Caco-2 (cell line): ENCODE measurements at regions not wholly inside any gene's neighbourhood (a gene's known extent, or its start where the extent isn't known, plus 50 kb on each side); places are given as distances from the start of the nearest gene placed in this dataset.

Experiments used
- BruUV-seq: library from RNA; stranded (reverse); fragments of 400-500 nt; replicated peaks from 2 replicates; lab custom pipeline; 2021; lab: Mats Ljungman, UMichigan
- CTCF ChIA-PET: fragments of 300-600 bp; sonication (Branson Sonifier 250); formaldehyde crosslinking; loops from one replicate; lab custom pipeline; 2022; ENCODE audit warnings: antibody characterized with exemption; lab: Charles Lee
- POLR2A ChIA-PET: fragments of 300-600 bp; sonication (Branson Sonifier 250); formaldehyde crosslinking; loops from one replicate; lab custom pipeline; 2022; ENCODE audit warnings: antibody characterized with exemption; lab: Charles Lee
- DNase-seq, 2 experiments: peaks; one replicate each; pipeline versions ENCODE4 v3.0.0 to v3.0.0-alpha.2; 2020 to 2022
- H3K27me3 ChIP-seq: replicated peaks from 2 replicates; pipeline ENCODE4 v1.6.0; 2011; ENCODE audit warnings: low read length; ENCODE audit not compliant: control insufficient read depth, insufficient read depth
- H3K36me3 ChIP-seq: 2 replicates; pipeline ENCODE4 v1.5.1; 2011; ENCODE audit warnings: low read length; ENCODE audit not compliant: control insufficient read depth, insufficient read depth
- H3K4me1 ChIP-seq: fragments of 250-450 bp; sonication (Bioruptor Pico); 2 replicates; pipeline ENCODE4 v1.5.1; 2020; ENCODE audit warnings: mild to moderate bottlenecking
- H3K4me3 ChIP-seq: 2 replicates; pipeline ENCODE4 v1.5.1; 2011; ENCODE audit warnings: low read depth, mild to moderate bottlenecking, control low read depth, low read length
- H3K9me3 ChIP-seq: fragments of 250-450 bp; sonication (Bioruptor Pico); 2 replicates; pipeline ENCODE4 v1.5.1; 2020; ENCODE audit warnings: mild to moderate bottlenecking, moderate library complexity
- H3K27ac Mint-ChIP-seq: one replicate; pipeline ENCODE4 v1.8.0; 2022; ENCODE audit warnings: mixed read lengths; ENCODE audit not compliant: unreplicated experiment
- H3K27me3 Mint-ChIP-seq: one replicate; pipeline ENCODE4 v1.8.0; 2022; ENCODE audit warnings: mixed read lengths; ENCODE audit not compliant: insufficient read depth, unreplicated experiment
- H3K36me3 Mint-ChIP-seq: one replicate; pipeline ENCODE4 v1.8.0; 2022; ENCODE audit warnings: mild to moderate bottlenecking, mixed read lengths; ENCODE audit not compliant: insufficient read depth, unreplicated experiment
- H3K4me1 Mint-ChIP-seq: one replicate; pipeline ENCODE4 v1.8.0; 2022; ENCODE audit warnings: low read depth, mixed read lengths; ENCODE audit not compliant: unreplicated experiment
- H3K4me3 Mint-ChIP-seq: one replicate; pipeline ENCODE4 v1.8.0; 2022; ENCODE audit warnings: mild to moderate bottlenecking, moderate library complexity, mixed read lengths; ENCODE audit not compliant: unreplicated experiment
- H3K9me3 Mint-ChIP-seq: one replicate; pipeline ENCODE4 v1.8.0; 2022; ENCODE audit warnings: mixed read lengths; ENCODE audit not compliant: unreplicated experiment
- CTCF ChIP-seq, 2 experiments: fragments of 200-600 bp in 1 of 2; IDR thresholded peaks; 1 replicate in 1 of 2; 2 replicates in 1 of 2; pipeline versions ENCODE4 v1.5.1 to v1.8.0; 2011 to 2022; ENCODE audit warnings: antibody characterized with exemption in 1 of 2, control low read depth in 1 of 2, inconsistent platforms in 1 of 2, low read depth in 1 of 2, low read length in 1 of 2, mild to moderate bottlenecking in 1 of 2, moderate library complexity in 1 of 2; ENCODE audit not compliant: insufficient read depth in 1 of 2, severe bottlenecking in 1 of 2, unreplicated experiment in 1 of 2
- intact Hi-C: fragments of 100-400 bp; cut with micrococcal nuclease; formaldehyde crosslinking; loops from one replicate; pipeline ENCODE4 v1.10.0; 2022; ENCODE audit not compliant: unreplicated experiment

- no peak for TF ChIP-seq CTCF (IDR thresholded peaks at IDR 0.05; ENCODE audit: insufficient read depth in 1 of 2, low read depth in 1 of 2, low read length in 1 of 2, severe bottlenecking in 1 of 2, unreplicated experiment in 1 of 2)
- Histone ChIP-seq H3K36me3 (no peaks in the 10 kb centered on the region), H3K4me1 (no peaks in the 10 kb centered on the region), H3K9me3 (no peaks in the 10 kb centered on the region), H3K27me3 (no peaks in the 10 kb centered on the region), H3K4me3 (no peak overlapping the region)
- CTCF ChIA-PET = no interaction called here
- Mint-ChIP-seq H3K36me3 (no peaks in the 10 kb centered on the region), H3K4me3 (no peak overlapping the region), H3K27ac (no peak overlapping the region), H3K4me1 (no peaks in the 10 kb centered on the region), H3K27me3 (no peaks in the 10 kb centered on the region), H3K9me3 (no peaks in the 10 kb centered on the region)
- no peak for DNase-seq
- no TSS peak for BruUV-seq
- intact Hi-C loops = no loop called here
- POLR2A ChIA-PET = no interaction called here
Observed at GRCh38 chr15:47598996-47599395, 118.3 kb upstream of the SEMA6D start.

GRCh38 chr15:47599806-47600205 is 117.5 kb upstream of the SEMA6D start:
- CTCF ChIA-PET = no interaction called here

GRCh38 chr15:47602121-47602520 is 115.2 kb upstream of the SEMA6D start:
- CTCF ChIA-PET = no interaction called here

More at GRCh38 chr15:47599806-47600205, 117.5 kb upstream of the SEMA6D start:
- intact Hi-C loops = no loop called here
- H3K4me3 Mint-ChIP-seq = no peak overlapping the region
- H3K9me3 ChIP-seq = no peaks in the 10 kb centered on the region
- H3K4me1 Mint-ChIP-seq = no peaks in the 10 kb centered on the region
- H3K27ac Mint-ChIP-seq = no peak overlapping the region
- DNase-seq = no peak
- POLR2A ChIA-PET = no interaction called here
- H3K36me3 Mint-ChIP-seq = no peaks in the 10 kb centered on the region
- no peak for TF ChIP-seq CTCF (IDR thresholded peaks at IDR 0.05; ENCODE audit: insufficient read depth in 1 of 2, low read depth in 1 of 2, low read length in 1 of 2, severe bottlenecking in 1 of 2, unreplicated experiment in 1 of 2)
- no peaks in the 10 kb centered on the region for H3K36me3 ChIP-seq
- no TSS peak for BruUV-seq
- no peaks in the 10 kb centered on the region for H3K9me3 Mint-ChIP-seq
- H3K27me3 Mint-ChIP-seq = no peaks in the 10 kb centered on the region
- H3K27me3 ChIP-seq = no peaks in the 10 kb centered on the region
- H3K4me1 ChIP-seq = no peaks in the 10 kb centered on the region
- no peak overlapping the region for H3K4me3 ChIP-seq

More at GRCh38 chr15:47602121-47602520, 115.2 kb upstream of the SEMA6D start:
- no peak for TF ChIP-seq CTCF (IDR thresholded peaks at IDR 0.05; ENCODE audit: insufficient read depth in 1 of 2, low read depth in 1 of 2, low read length in 1 of 2, severe bottlenecking in 1 of 2, unreplicated experiment in 1 of 2)
- Mint-ChIP-seq H3K27ac (no peak overlapping the region), H3K4me1 (no peaks in the 10 kb centered on the region), H3K27me3 (no peaks in the 10 kb centered on the region), H3K4me3 (no peak overlapping the region), H3K9me3 (no peaks in the 10 kb centered on the region), H3K36me3 (no peaks in the 10 kb centered on the region)
- POLR2A ChIA-PET = no interaction called here
- Histone ChIP-seq H3K4me3 (no peak overlapping the region), H3K4me1 (no peaks in the 10 kb centered on the region), H3K27me3 (no peaks in the 10 kb centered on the region), H3K36me3 (no peaks in the 10 kb centered on the region), H3K9me3 (no peaks in the 10 kb centered on the region)
- no peak for DNase-seq
- no TSS peak for BruUV-seq
- intact Hi-C loops = no loop called here
